ENCODE measurements at regions not wholly inside any gene's neighbourhood (a gene's known extent, or its start where the extent isn't known, plus 50 kb on each side); places are given as distances from the start of the nearest gene placed in this dataset.

GRCh38 chr2:4900242-4900641 lies 791.9 kb upstream of the SOX11 start:
- no peak overlapping the region for H3K27ac ChIP-seq (ENCODE audit: low read depth, low read length)
- no peaks in the 10 kb centered on the region for H3K4me1 ChIP-seq (ENCODE audit: insufficient read depth, low read length)
- H3K9ac ChIP-seq (ENCODE audit: low read depth, low read length), result no peak overlapping the region
- H3K36me3 ChIP-seq (ENCODE audit: insufficient read depth, low read length), result no peaks in the 10 kb centered on the region
- H3K9me3 ChIP-seq (ENCODE audit: insufficient read depth, low read depth, low read length), result no peaks in the 10 kb centered on the region
- no peak overlapping the region for H3K4me3 ChIP-seq (ENCODE audit: low read length)
- no peaks in the 10 kb centered on the region for H3K27me3 ChIP-seq (ENCODE audit: insufficient read depth, low read length)
- 93% methylated on average over 5 of the region's 5 CpGs for WGBS

- H3K27me3 ChIP-seq (ENCODE audit: insufficient read depth, low read length), result no peaks in the 10 kb centered on the region
- no peak overlapping the region for H3K4me3 ChIP-seq (ENCODE audit: low read length)
- no peaks in the 10 kb centered on the region for H3K9me3 ChIP-seq (ENCODE audit: insufficient read depth, low read depth, low read length)
- H3K9ac ChIP-seq (ENCODE audit: low read depth, low read length), result no peak overlapping the region
- H3K27ac ChIP-seq (ENCODE audit: low read depth, low read length), result no peak overlapping the region
- WGBS, result 85% methylated on average over 11 of the region's 11 CpGs
- H3K4me1 ChIP-seq (ENCODE audit: insufficient read depth, low read length), result no peaks in the 10 kb centered on the region
- no peaks in the 10 kb centered on the region for H3K36me3 ChIP-seq (ENCODE audit: insufficient read depth, low read length)
Observed at GRCh38 chr2:4900861-4901770, 791.1 kb upstream of the SOX11 start.

- Histone ChIP-seq H3K4me1 (ENCODE audit: insufficient read depth, low read length) (no peaks in the 10 kb centered on the region), H3K36me3 (ENCODE audit: insufficient read depth, low read length) (no peaks in the 10 kb centered on the region), H3K9ac (ENCODE audit: low read depth, low read length) (no peak overlapping the region), H3K27ac (ENCODE audit: low read depth, low read length) (no peak overlapping the region), H3K9me3 (ENCODE audit: insufficient read depth, low read depth, low read length) (no peaks in the 10 kb centered on the region), H3K27me3 (ENCODE audit: insufficient read depth, low read length) (no peaks in the 10 kb centered on the region), H3K4me3 (ENCODE audit: low read length) (no peak overlapping the region)
- 91% methylated on average over 12 of the region's 12 CpGs for WGBS
Observed at GRCh38 chr2:4903656-4904348, 788.4 kb upstream of the SOX11 start.

- WGBS, result 92% methylated on average over 6 of the region's 6 CpGs
- Histone ChIP-seq H3K27ac (ENCODE audit: low read depth, low read length) (no peak overlapping the region), H3K36me3 (ENCODE audit: insufficient read depth, low read length) (no peaks in the 10 kb centered on the region), H3K9me3 (ENCODE audit: insufficient read depth, low read depth, low read length) (no peaks in the 10 kb centered on the region), H3K9ac (ENCODE audit: low read depth, low read length) (no peak overlapping the region), H3K4me1 (ENCODE audit: insufficient read depth, low read length) (no peaks in the 10 kb centered on the region), H3K4me3 (ENCODE audit: low read length) (no peak overlapping the region), H3K27me3 (ENCODE audit: insufficient read depth, low read length) (no peaks in the 10 kb centered on the region)
Observed at GRCh38 chr2:4908461-4908860, 783.7 kb upstream of the SOX11 start.

- no peaks in the 10 kb centered on the region for H3K27me3 ChIP-seq (ENCODE audit: insufficient read depth, low read length)
- H3K4me1 ChIP-seq (ENCODE audit: insufficient read depth, low read length), result no peaks in the 10 kb centered on the region
- 91% methylated on average over 9 of the region's 9 CpGs for WGBS
- H3K36me3 ChIP-seq (ENCODE audit: insufficient read depth, low read length), result no peaks in the 10 kb centered on the region
- H3K4me3 ChIP-seq (ENCODE audit: low read length), result no peak overlapping the region
- no peak overlapping the region for H3K27ac ChIP-seq (ENCODE audit: low read depth, low read length)
- H3K9me3 ChIP-seq (ENCODE audit: insufficient read depth, low read depth, low read length), result no peaks in the 10 kb centered on the region
- no peak overlapping the region for H3K9ac ChIP-seq (ENCODE audit: low read depth, low read length)
Observed at GRCh38 chr2:4909346-4910009, 782.7 kb upstream of the SOX11 start.

- Histone ChIP-seq H3K4me1 (ENCODE audit: insufficient read depth, low read length) (no peaks in the 10 kb centered on the region), H3K27ac (ENCODE audit: low read depth, low read length) (no peak overlapping the region), H3K9ac (ENCODE audit: low read depth, low read length) (no peak overlapping the region), H3K36me3 (ENCODE audit: insufficient read depth, low read length) (no peaks in the 10 kb centered on the region), H3K27me3 (ENCODE audit: insufficient read depth, low read length) (no peaks in the 10 kb centered on the region), H3K9me3 (ENCODE audit: insufficient read depth, low read depth, low read length) (no peaks in the 10 kb centered on the region), H3K4me3 (ENCODE audit: low read length) (no peak overlapping the region)
- WGBS, result 94% methylated on average over 5 of the region's 5 CpGs
Observed at GRCh38 chr2:4914036-4914435, 778.1 kb upstream of the SOX11 start.

GRCh38 chr2:4914551-4914950 lies 777.6 kb upstream of the SOX11 start:
- 97% methylated on average over 3 of the region's 4 CpGs for WGBS

GRCh38 chr2:4915357-4915756 lies 776.8 kb upstream of the SOX11 start:
- no peaks in the 10 kb centered on the region for H3K27me3 ChIP-seq (ENCODE audit: insufficient read depth, low read length)
- H3K4me1 ChIP-seq (ENCODE audit: insufficient read depth, low read length), result no peaks in the 10 kb centered on the region
- H3K9ac ChIP-seq (ENCODE audit: low read depth, low read length), result no peak overlapping the region
- no peak overlapping the region for H3K4me3 ChIP-seq (ENCODE audit: low read length)
- H3K9me3 ChIP-seq (ENCODE audit: insufficient read depth, low read depth, low read length), result no peaks in the 10 kb centered on the region
- WGBS, result 95% methylated on average over 2 of the region's 2 CpGs
- no peaks in the 10 kb centered on the region for H3K36me3 ChIP-seq (ENCODE audit: insufficient read depth, low read length)
- no peak overlapping the region for H3K27ac ChIP-seq (ENCODE audit: low read depth, low read length)

More at GRCh38 chr2:4914551-4914950, 777.6 kb upstream of the SOX11 start:
- H3K9ac ChIP-seq (ENCODE audit: low read depth, low read length), result no peak overlapping the region
- H3K4me1 ChIP-seq (ENCODE audit: insufficient read depth, low read length), result no peaks in the 10 kb centered on the region
- no peak overlapping the region for H3K27ac ChIP-seq (ENCODE audit: low read depth, low read length)
- no peaks in the 10 kb centered on the region for H3K27me3 ChIP-seq (ENCODE audit: insufficient read depth, low read length)
- H3K9me3 ChIP-seq (ENCODE audit: insufficient read depth, low read depth, low read length), result no peaks in the 10 kb centered on the region
- no peaks in the 10 kb centered on the region for H3K36me3 ChIP-seq (ENCODE audit: insufficient read depth, low read length)
- no peak overlapping the region for H3K4me3 ChIP-seq (ENCODE audit: low read length)

- 49% methylated on average over 2 of the region's 2 CpGs for WGBS
- no peak overlapping the region for H3K27ac ChIP-seq (ENCODE audit: low read depth, low read length)
- no peak overlapping the region for H3K4me3 ChIP-seq (ENCODE audit: low read length)
- no peaks in the 10 kb centered on the region for H3K4me1 ChIP-seq (ENCODE audit: insufficient read depth, low read length)
- H3K9ac ChIP-seq (ENCODE audit: low read depth, low read length), result no peak overlapping the region
- H3K36me3 ChIP-seq (ENCODE audit: insufficient read depth, low read length), result no peaks in the 10 kb centered on the region
- no peaks in the 10 kb centered on the region for H3K27me3 ChIP-seq (ENCODE audit: insufficient read depth, low read length)
- H3K9me3 ChIP-seq (ENCODE audit: insufficient read depth, low read depth, low read length), result no peaks in the 10 kb centered on the region
Observed at GRCh38 chr2:4916094-4916493, 776.1 kb upstream of the SOX11 start.

GRCh38 chr2:4930704-4931103 lies 761.5 kb upstream of the SOX11 start:
- no peaks in the 10 kb centered on the region for H3K27me3 ChIP-seq (ENCODE audit: insufficient read depth, low read length)
- H3K9ac ChIP-seq (ENCODE audit: low read depth, low read length), result no peak overlapping the region
- 0 out of 2 replicates have a peak, but pooled peaks cover 3% of the 10 kb centered on the region for H3K9me3 ChIP-seq (ENCODE audit: insufficient read depth, low read depth, low read length)
- no peaks in the 10 kb centered on the region for H3K36me3 ChIP-seq (ENCODE audit: insufficient read depth, low read length)
- no peak overlapping the region for H3K4me3 ChIP-seq (ENCODE audit: low read length)
- no peak overlapping the region for H3K27ac ChIP-seq (ENCODE audit: low read depth, low read length)
- no peaks in the 10 kb centered on the region for H3K4me1 ChIP-seq (ENCODE audit: insufficient read depth, low read length)
- WGBS, result 96% methylated on average over 5 of the region's 5 CpGs

Data from HUES64 (cell line).